GM20000 (cell line): ENCODE measurements at regions not wholly inside any gene's neighbourhood (a gene's known extent, or its start where the extent isn't known, plus 50 kb on each side); places are given as distances from the start of the nearest gene placed in this dataset.
"Not testable (repeated sequence)": the region's sequence is repeated elsewhere in the genome, so short reads cannot be mapped to it uniquely, and the experiment has no call there.

ENCODE experiments used
- DNase-seq: peaks from one replicate; pipeline ENCODE4 v3.0.0; 2012; ENCODE audit warnings: low spot score
- CTCF ChIP-seq: IDR thresholded peaks from 2 replicates; pipeline ENCODE4 v1.5.1; 2012; ENCODE audit warnings: mild to moderate bottlenecking, control low read depth; ENCODE audit errors: extremely low read depth, missing control alignments

- TF ChIP-seq CTCF = no peak
Observed at GRCh38 chr13:44646044-44646443, 69.9 kb upstream of the TSC22D1 start.

GRCh38 chr13:44643256-44643655 lies 67.1 kb upstream of the TSC22D1 start:
- no peak for TF ChIP-seq CTCF

More at GRCh38 chr13:44646044-44646443, 69.9 kb upstream of the TSC22D1 start:
- DNase-seq = no peak

GRCh38 chr13:44637581-44637980 lies 61.5 kb upstream of the TSC22D1 start:
- no peak for TF ChIP-seq CTCF
- DNase-seq = no peak

More at GRCh38 chr13:44643256-44643655, 67.1 kb upstream of the TSC22D1 start:
- DNase-seq = no peak

- no peak for TF ChIP-seq CTCF
- no peak for DNase-seq
Observed at GRCh38 chr13:44629465-44630183, 53.5 kb upstream of the TSC22D1 start.

- not testable (repeated sequence) for DNase-seq
Observed at GRCh38 chr13:44628826-44629225, 52.7 kb upstream of the TSC22D1 start.

DNA sequence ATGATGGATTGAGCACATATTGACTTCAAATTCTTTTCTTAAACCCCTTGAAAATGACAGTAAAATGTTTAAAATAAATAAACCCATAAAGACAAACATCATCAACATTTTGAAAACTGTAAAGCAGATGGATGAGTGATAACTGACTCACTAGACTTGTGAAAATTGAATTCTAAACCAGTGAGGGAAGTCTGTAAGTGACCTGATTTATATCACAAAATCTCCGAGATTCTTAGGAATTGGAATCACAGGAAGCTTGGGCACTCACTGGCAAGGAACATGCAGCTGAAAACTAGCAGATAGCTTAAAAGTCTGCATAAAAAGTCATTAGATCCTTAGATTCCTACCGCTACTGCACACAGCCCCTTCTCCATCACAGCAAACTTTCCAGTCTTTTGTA lies 51.3 kb upstream of the TSC22D1 start:
- no peak for DNase-seq
- TF ChIP-seq CTCF = no peak

GRCh38 chr13:44626176-44626575 lies 50.0 kb upstream of the TSC22D1 start:
- DNase-seq = no peak
- no peak for TF ChIP-seq CTCF
